Chondrocyte (in vitro differentiated cells): ENCODE measurements at regions not wholly inside any gene's neighbourhood (a gene's known extent, or its start where the extent isn't known, plus 50 kb on each side); places are given as distances from the start of the nearest gene placed in this dataset.
A peak's percentile ranks its signal among the peaks of the same experiment; 100 is the strongest.

Source experiments
- DNase-seq: peaks from one replicate; pipeline ENCODE4 v3.0.0; 2021; ENCODE audit warnings: mixed read lengths, low spot score
- H3K27ac Mint-ChIP-seq: one replicate; pipeline ENCODE4 v1.8.0; 2021; ENCODE audit warnings: mild to moderate bottlenecking, moderate library complexity, mixed read lengths; ENCODE audit not compliant: unreplicated experiment
- H3K27me3 Mint-ChIP-seq: 2 replicates; pipeline ENCODE4 v1.8.0; 2021; ENCODE audit warnings: low read depth, mixed read lengths
- H3K36me3 Mint-ChIP-seq: 2 replicates; pipeline ENCODE4 v1.8.0; 2021; ENCODE audit warnings: low read depth, mixed read lengths
- H3K4me1 Mint-ChIP-seq: 2 replicates; pipeline ENCODE4 v1.8.0; 2021; ENCODE audit warnings: low read depth, mild to moderate bottlenecking, mixed read lengths
- H3K4me3 Mint-ChIP-seq: one replicate; pipeline ENCODE4 v1.8.0; 2021; ENCODE audit warnings: mild to moderate bottlenecking, moderate library complexity, mixed read lengths; ENCODE audit not compliant: unreplicated experiment
- H3K9me3 Mint-ChIP-seq: 2 replicates; pipeline ENCODE4 v1.8.0; 2021; ENCODE audit warnings: low read depth, mixed read lengths
- CTCF ChIP-seq: fragments of 200-600 bp; sonication (generic); IDR thresholded peaks from 2 replicates; pipeline ENCODE4 v1.5.0; 2021; ENCODE audit warnings: antibody characterized with exemption, mild to moderate bottlenecking, moderate library complexity

- Mint-ChIP-seq H3K9me3 (no peaks in the 10 kb centered on the region), H3K27me3 (peaks cover 11% of the 10 kb centered on the region), H3K27ac (no peak overlapping the region), H3K4me1 (no peaks in the 10 kb centered on the region), H3K4me3 (no peak overlapping the region), H3K36me3 (no peaks in the 10 kb centered on the region)
- DNase-seq = no peak
- TF ChIP-seq CTCF = no peak
These were observed 102.4 kb upstream of the FAM174A start for GRCh38 chr5:100432741-100433140.

- Mint-ChIP-seq H3K36me3 (no peaks in the 10 kb centered on the region), H3K27ac (no peak overlapping the region), H3K27me3 (peaks cover 5% of the 10 kb centered on the region), H3K4me3 (no peak overlapping the region), H3K4me1 (no peaks in the 10 kb centered on the region), H3K9me3 (peaks cover under 1% of the 10 kb centered on the region)
- DNase-seq = no peak
- TF ChIP-seq CTCF = peak; percentile 92
These were observed 104.6 kb upstream of the FAM174A start for GRCh38 chr5:100430268-100431195.

GRCh38 chr5:100424787-100425186 lies 110.4 kb upstream of the FAM174A start:
- TF ChIP-seq CTCF = no peak
- Mint-ChIP-seq H3K9me3 (peaks cover 17% of the 10 kb centered on the region), H3K27ac (no peak overlapping the region)

GRCh38 chr5:100424017-100424416 lies 111.2 kb upstream of the FAM174A start:
- peaks cover 2% of the 10 kb centered on the region for H3K36me3 Mint-ChIP-seq
- H3K9me3 Mint-ChIP-seq = peaks cover 17% of the 10 kb centered on the region
- DNase-seq = no peak
- no peak overlapping the region for H3K27ac Mint-ChIP-seq
- TF ChIP-seq CTCF = no peak
- no peak overlapping the region for H3K4me3 Mint-ChIP-seq
- H3K4me1 Mint-ChIP-seq = peaks cover 14% of the 10 kb centered on the region
- no peaks in the 10 kb centered on the region for H3K27me3 Mint-ChIP-seq

More at GRCh38 chr5:100424787-100425186, 110.4 kb upstream of the FAM174A start:
- Mint-ChIP-seq H3K4me1 (peaks cover 14% of the 10 kb centered on the region), H3K27me3 (no peaks in the 10 kb centered on the region), H3K36me3 (peaks cover 2% of the 10 kb centered on the region), H3K4me3 (no peak overlapping the region)
- DNase-seq = no peak

GRCh38 chr5:100423330-100423729 lies 111.8 kb upstream of the FAM174A start:
- Mint-ChIP-seq H3K36me3 (peaks cover 2% of the 10 kb centered on the region), H3K27me3 (no peaks in the 10 kb centered on the region), H3K4me3 (no peak overlapping the region), H3K4me1 (peaks cover 14% of the 10 kb centered on the region), H3K9me3 (peaks cover 17% of the 10 kb centered on the region), H3K27ac (no peak overlapping the region)
- TF ChIP-seq CTCF = no peak
- DNase-seq = no peak
